ENCODE measurements at regions not wholly inside any gene's neighbourhood (a gene's known extent, or its start where the extent isn't known, plus 50 kb on each side); places are given as distances from the start of the nearest gene placed in this dataset.

- H3K4me3 ChIP-seq (ENCODE audit: low read depth, low read length): no peak overlapping the region
- no peak for DNase-seq (ENCODE audit: low read depth)
- TF ChIP-seq CTCF (IDR thresholded peaks at IDR 0.05; ENCODE audit: insufficient read depth, low read depth, low read length, missing control alignments): no peak
These were observed 210.1 kb downstream of the TBC1D2B start for GRCh38 chr15:77867266-77868047.

GRCh38 chr15:77866596-77867125, 210.8 kb downstream of the TBC1D2B start:
- no peak overlapping the region for H3K4me3 ChIP-seq (ENCODE audit: low read depth, low read length)
- no peak for DNase-seq (ENCODE audit: low read depth)
- no peak for TF ChIP-seq CTCF (IDR thresholded peaks at IDR 0.05; ENCODE audit: insufficient read depth, low read depth, low read length, missing control alignments)

- no peak for DNase-seq (ENCODE audit: low read depth)
- no peak overlapping the region for H3K4me3 ChIP-seq (ENCODE audit: low read depth, low read length)
- TF ChIP-seq CTCF (IDR thresholded peaks at IDR 0.05; ENCODE audit: insufficient read depth, low read depth, low read length, missing control alignments): no peak
These were observed 211.3 kb downstream of the TBC1D2B start for GRCh38 chr15:77866186-77866585.

- no peak for TF ChIP-seq CTCF (IDR thresholded peaks at IDR 0.05; ENCODE audit: insufficient read depth, low read depth, low read length, missing control alignments)
- no peak overlapping the region for H3K4me3 ChIP-seq (ENCODE audit: low read depth, low read length)
- no peak for DNase-seq (ENCODE audit: low read depth)
These were observed 211.8 kb downstream of the TBC1D2B start for GRCh38 chr15:77865701-77866100.

GRCh38 chr15:77865106-77865610, 212.4 kb downstream of the TBC1D2B start:
- no peak overlapping the region for H3K4me3 ChIP-seq (ENCODE audit: low read depth, low read length)
- DNase-seq (ENCODE audit: low read depth): no peak
- TF ChIP-seq CTCF (IDR thresholded peaks at IDR 0.05; ENCODE audit: insufficient read depth, low read depth, low read length, missing control alignments): no peak

- H3K4me3 ChIP-seq (ENCODE audit: low read depth, low read length): no peak overlapping the region
- TF ChIP-seq CTCF (IDR thresholded peaks at IDR 0.05; ENCODE audit: insufficient read depth, low read depth, low read length, missing control alignments): no peak
- DNase-seq (ENCODE audit: low read depth): no peak
These were observed 213.1 kb downstream of the TBC1D2B start for GRCh38 chr15:77864211-77865105.

All from GM12865 (cell line).